ENCODE measurements at regions not wholly inside any gene's neighbourhood (a gene's known extent, or its start where the extent isn't known, plus 50 kb on each side); places are given as distances from the start of the nearest gene placed in this dataset.

DNA sequence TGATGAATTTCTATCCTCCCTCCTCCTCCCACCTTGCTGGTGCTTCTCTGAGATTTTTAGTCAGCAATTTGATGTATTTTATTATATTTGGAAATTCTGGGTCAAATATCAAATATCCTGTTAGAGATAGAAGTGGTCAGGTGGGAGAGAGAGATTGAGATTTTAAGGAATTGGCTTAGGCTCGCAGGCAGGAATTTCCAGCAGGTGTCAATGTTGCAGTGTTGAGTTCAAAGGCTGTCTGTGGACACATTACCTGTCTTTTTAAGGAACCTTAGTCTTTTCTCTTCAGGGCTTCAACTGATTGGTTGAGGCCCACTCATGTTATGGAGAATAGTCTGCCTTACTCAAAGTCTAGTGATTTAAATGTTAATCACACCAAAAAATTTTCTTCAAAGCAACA lies 457.3 kb downstream of the FLRT2 start:
- no peak for DNase-seq (ENCODE audit: low spot score in 2 of 2)

DNA sequence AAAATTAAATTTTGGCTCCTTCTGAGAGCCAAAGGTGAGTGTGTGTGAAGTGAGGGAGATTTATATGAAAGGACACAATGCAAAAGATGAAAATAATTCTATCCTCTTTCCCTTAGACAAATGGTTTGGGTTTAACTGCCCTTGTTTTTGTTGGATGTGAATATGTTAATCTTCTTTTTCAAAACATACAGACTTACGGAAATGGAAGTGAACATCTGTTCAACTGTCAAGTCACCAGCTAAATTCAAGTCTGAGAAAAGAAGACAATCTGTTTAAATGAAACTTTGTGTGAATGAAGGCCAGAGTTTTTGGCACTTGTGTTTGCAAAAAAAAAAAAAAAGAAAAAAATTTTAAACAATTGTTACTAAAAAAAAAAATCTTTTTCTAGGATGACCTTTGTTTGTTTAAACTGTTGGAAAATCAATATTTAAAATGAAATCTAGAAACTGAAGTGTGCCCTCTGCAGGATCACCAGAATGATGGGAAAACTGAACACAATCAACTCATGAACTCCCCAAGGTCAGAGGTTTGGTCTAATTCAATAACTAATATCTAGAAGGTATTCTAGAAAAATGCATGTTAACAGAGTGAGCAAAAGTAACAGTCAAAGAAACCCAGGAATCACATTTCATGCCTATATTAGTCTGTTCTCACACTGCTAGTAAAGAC lies 448.8 kb downstream of the FLRT2 start:
- WGBS, 2 donors, result 48 to 60% methylated on average over 1 of the region's 1 CpG
- DNase-seq (ENCODE audit: low spot score in 2 of 2), result no peak
- Histone ChIP-seq H3K27me3 (no peaks in the 10 kb centered on the region), H3K9me3 (peaks cover 0 to 11% (median 0%) of the 10 kb centered on the region in 4 donors), H3K4me3 (no peak overlapping the region), H3K4me1 (no peaks in the 10 kb centered on the region), H3K27ac (no peak overlapping the region), H3K36me3 (no peaks in the 10 kb centered on the region)
- no peak for TF ChIP-seq POLR2A (IDR thresholded peaks at IDR 0.05)
- TF ChIP-seq EP300 (IDR thresholded peaks at IDR 0.05), result no peak
- TF ChIP-seq, protein P1, sequence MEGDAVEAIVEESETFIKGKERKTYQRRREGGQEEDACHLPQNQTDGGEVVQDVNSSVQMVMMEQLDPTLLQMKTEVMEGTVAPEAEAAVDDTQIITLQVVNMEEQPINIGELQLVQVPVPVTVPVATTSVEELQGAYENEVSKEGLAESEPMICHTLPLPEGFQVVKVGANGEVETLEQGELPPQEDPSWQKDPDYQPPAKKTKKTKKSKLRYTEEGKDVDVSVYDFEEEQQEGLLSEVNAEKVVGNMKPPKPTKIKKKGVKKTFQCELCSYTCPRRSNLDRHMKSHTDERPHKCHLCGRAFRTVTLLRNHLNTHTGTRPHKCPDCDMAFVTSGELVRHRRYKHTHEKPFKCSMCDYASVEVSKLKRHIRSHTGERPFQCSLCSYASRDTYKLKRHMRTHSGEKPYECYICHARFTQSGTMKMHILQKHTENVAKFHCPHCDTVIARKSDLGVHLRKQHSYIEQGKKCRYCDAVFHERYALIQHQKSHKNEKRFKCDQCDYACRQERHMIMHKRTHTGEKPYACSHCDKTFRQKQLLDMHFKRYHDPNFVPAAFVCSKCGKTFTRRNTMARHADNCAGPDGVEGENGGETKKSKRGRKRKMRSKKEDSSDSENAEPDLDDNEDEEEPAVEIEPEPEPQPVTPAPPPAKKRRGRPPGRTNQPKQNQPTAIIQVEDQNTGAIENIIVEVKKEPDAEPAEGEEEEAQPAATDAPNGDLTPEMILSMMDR (IDR thresholded peaks at IDR 0.05), result no peak

More for the DNA sequence above, 457.3 kb downstream of the FLRT2 start:
- 94 to 97% methylated on average over 1 of the region's 1 CpG for WGBS, 2 donors
- H3K9me3 ChIP-seq, result no peaks in the 10 kb centered on the region
- H3K4me3 ChIP-seq, result no peak overlapping the region
- no peaks in the 10 kb centered on the region for H3K4me1 ChIP-seq
- no peaks in the 10 kb centered on the region for H3K36me3 ChIP-seq
- H3K27me3 ChIP-seq, result no peaks in the 10 kb centered on the region
- H3K27ac ChIP-seq, result no peak overlapping the region
- TF ChIP-seq EP300 (IDR thresholded peaks at IDR 0.05), result no peak
- TF ChIP-seq, protein P1 (IDR thresholded peaks at IDR 0.05), result no peak
- no peak for TF ChIP-seq POLR2A (IDR thresholded peaks at IDR 0.05)

DNA sequence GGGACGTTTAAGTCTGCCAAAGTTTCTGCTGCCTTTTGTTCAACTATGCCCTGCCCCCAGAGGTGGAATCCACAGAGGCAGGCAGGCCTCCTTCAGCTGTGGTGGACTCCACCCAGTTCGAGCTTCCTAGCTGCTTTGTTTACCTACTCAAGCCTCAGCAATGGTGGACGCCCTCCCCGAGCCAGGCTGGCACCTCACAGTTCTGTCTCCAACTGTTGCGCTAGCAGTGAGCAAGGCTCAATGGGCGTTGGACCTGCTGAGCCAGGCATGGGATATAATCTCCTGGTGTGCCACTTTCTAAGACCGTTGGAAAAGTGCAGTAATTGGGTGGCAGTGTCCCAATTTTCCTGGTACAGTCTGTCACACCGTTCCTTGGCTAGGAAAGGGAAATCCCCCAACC lies 444.7 kb downstream of the FLRT2 start:
- Histone ChIP-seq H3K27me3 (no peaks in the 10 kb centered on the region), H3K4me1 (no peaks in the 10 kb centered on the region), H3K9me3 (peaks cover 0 to 23% (median 0%) of the 10 kb centered on the region in 4 donors), H3K36me3 (no peaks in the 10 kb centered on the region), H3K27ac (no peak overlapping the region), H3K4me3 (no peak overlapping the region)
- TF ChIP-seq, protein P1 (IDR thresholded peaks at IDR 0.05), result no peak
- TF ChIP-seq EP300 (IDR thresholded peaks at IDR 0.05) (no peak), POLR2A (IDR thresholded peaks at IDR 0.05) (no peak)
- WGBS, 2 donors, result 74 to 82% methylated on average over 8 of the region's 8 CpGs
- DNase-seq (ENCODE audit: low spot score in 2 of 2), result no peak

DNA sequence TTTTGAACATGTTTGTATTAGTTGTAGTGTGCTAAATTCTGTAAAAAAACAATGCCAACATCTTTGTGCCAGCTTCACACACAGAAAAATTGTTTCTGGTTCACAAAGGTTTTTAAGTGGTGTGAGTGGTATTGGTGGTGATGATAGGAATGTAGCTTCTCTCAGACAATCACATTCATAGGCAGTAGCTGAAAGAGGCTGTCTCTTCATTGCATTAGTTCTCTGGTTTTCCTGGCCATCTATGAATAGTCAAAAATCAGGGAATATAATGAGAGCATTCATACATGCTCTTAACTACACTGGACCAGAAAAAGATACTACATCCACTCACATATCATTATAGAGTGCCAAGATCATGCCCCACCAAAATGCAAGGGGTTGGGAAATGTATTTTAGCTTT lies 433.5 kb downstream of the FLRT2 start:
- Histone ChIP-seq H3K27ac (no peak overlapping the region), H3K4me3 (no peak overlapping the region), H3K27me3 (no peaks in the 10 kb centered on the region), H3K4me1 (no peaks in the 10 kb centered on the region), H3K9me3 (no peaks in the 10 kb centered on the region), H3K36me3 (no peaks in the 10 kb centered on the region)
- TF ChIP-seq, protein P1 (IDR thresholded peaks at IDR 0.05), result no peak
- TF ChIP-seq EP300 (IDR thresholded peaks at IDR 0.05) (no peak), POLR2A (IDR thresholded peaks at IDR 0.05) (no peak)
- DNase-seq (ENCODE audit: low spot score in 2 of 2), result no peak

DNA sequence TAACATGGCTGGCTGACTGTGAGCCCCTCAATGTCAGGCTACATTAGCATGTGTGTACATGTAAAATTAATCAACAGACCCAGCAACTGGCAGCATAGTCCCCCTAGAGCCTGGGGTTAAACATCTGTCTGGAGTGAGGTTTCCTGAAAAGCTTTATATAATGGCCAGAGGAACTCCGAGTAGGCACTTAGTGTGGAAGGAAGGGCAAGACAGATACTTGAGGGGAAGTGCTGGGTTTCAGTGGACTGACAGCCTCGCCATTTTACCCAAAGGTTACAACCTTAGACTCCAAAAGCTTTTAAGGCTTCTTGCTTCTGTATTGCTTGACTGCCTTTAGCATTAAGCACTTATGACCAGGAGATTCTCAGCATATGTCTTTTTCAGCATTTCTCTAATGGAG lies 430.8 kb downstream of the FLRT2 start:
- no peak for TF ChIP-seq EP300 (IDR thresholded peaks at IDR 0.05)
- TF ChIP-seq, protein P1 (IDR thresholded peaks at IDR 0.05), result no peak
- no peak for TF ChIP-seq POLR2A (IDR thresholded peaks at IDR 0.05)
- no peak for DNase-seq (ENCODE audit: low spot score in 2 of 2)
- Histone ChIP-seq H3K27me3 (no peaks in the 10 kb centered on the region), H3K9me3 (no peaks in the 10 kb centered on the region), H3K36me3 (no peaks in the 10 kb centered on the region), H3K4me1 (no peaks in the 10 kb centered on the region), H3K27ac (no peak overlapping the region), H3K4me3 (no peak overlapping the region)
- 62 to 67% methylated on average over 2 of the region's 2 CpGs for WGBS, 2 donors
